T1000 (cell line): ENCODE measurements at regions not wholly inside any gene's neighbourhood (a gene's known extent, or its start where the extent isn't known, plus 50 kb on each side); places are given as distances from the start of the nearest gene placed in this dataset.
"Not testable (repeated sequence)": the region's sequence is repeated elsewhere in the genome, so short reads cannot be mapped to it uniquely, and the experiment has no call there.

Source experiments
- DNase-seq: peaks from one replicate; lab custom pipeline; 2025; ENCODE audit warnings: mixed read lengths; lab: John Stamatoyannopoulos, UW

DNA sequence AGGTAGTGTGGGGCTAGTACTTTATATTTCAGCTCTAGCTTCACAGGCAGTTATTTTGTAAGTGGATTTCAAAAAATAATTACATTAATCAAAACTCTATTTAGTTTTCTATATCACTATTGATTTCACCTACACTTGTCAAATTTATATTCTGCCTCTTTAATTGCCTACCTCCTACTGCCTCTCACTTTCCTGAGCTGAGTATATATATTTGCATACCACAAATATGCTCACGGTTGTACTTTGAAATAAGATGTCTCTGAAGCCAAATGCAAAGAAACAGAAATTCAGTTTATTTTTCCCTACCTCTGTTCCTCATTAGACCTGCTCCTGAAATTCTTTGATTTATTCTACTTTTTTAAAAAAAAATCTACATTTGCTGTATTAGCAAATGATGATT lies 309.3 kb upstream of the TGFBR2 start:
- DNase-seq: no peak

DNA sequence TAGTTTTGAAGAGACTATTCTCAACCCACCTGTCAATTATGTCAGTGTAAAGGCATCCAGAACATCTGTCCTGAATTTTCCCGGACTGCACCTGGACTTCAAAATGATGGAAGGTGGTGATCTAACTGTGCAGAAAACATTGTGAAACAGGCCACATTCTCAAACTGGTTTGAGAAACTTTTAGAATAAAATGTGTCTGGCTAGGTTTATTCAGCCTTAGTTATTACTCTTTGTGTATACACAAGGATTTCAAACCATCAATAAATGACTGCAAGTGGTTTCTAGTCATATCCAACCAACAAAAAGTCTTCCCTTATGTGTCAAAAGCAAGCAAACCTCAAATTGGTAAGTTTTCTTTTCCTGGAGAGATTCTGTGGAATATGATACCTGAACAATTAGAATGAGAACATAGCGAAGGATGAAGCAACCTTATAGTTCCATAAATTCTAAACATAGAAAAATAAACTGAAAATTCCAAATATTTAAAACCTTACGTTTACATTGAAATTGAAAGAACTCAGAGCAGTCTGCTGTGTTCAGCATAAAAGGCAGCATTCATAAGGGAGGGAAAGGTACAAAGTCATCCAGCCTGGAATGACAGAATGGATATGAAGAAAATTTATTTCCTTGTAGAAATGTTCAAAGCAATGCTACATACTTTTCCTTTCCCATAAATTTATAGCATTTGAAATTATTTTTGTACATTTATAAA lies 306.6 kb upstream of the TGFBR2 start:
- DNase-seq: no peak

DNA sequence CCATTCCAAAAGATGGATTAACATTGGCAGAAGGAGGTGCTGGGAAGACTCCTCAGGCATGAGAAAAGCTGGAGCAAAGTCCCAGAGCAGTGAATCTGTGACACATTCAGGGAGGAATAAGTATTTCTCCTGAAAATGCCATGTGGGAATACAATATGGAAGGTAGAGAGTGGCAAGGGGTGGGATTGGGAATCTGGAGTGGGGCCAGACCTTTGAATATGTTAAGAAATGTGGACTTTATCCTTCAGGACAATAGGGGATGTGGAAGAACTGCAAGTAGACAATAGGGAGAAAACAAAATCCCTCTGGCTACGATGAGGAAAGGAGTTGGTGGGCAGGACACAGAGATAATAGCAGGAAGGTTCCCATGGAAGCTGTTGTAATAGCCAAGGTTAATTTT lies 305.6 kb upstream of the TGFBR2 start:
- DNase-seq: no peak

DNA sequence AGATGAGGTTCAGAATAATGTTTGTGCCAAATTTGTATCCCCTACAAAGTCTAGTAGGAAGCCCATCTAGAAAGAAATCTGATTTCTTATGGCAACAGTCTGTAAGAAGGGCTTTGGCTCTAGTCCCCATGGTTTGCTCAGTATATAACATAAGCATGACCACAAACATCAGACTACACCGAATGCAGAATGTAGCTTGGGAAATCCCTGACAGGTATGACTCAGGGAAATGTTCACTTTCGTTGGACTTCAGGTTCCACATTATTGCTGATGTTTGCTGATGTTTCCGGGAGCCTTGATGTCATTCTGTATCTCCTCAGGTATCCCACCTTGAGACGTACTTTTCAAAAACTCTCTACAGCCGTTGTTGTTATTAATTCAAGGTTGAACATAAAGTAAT lies 304.4 kb upstream of the TGFBR2 start:
- DNase-seq: no peak

DNA sequence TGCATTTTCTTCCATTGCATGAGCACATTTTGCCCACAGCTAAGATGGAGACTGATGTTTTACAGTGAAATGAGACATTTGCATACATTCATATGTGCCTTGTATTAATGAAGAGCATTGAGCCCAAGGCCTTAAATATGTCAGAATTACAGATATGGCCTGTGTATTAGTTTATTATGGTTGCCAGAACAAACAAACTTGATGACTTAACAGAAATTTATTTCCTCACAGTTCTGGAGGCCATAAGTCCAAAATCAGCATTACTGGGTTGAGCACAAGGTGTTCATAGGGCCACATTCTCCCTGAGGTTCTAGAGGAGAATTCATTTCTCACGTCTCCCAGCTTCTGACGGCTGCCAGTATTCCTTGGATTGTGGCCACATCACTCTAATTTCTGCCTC lies 302.6 kb upstream of the TGFBR2 start:
- no peak for DNase-seq

DNA sequence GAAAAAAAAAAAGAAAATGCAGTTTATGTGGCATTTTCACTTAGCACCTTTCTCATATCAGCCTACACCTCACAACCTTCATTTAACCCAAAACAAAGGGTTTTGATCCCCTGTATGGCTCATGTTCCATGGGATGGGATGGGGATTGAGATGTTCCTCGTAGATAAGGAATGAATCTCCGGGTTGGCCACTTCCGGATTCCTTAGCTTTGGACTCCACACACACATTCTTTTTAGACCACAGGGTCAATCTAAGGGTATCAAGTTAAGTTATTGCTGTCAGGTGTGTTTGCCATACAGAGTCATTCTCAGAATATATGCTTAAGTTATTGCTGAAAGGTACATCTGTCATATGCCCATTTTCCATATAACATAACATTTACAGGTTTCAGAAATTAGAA lies 301.4 kb upstream of the TGFBR2 start:
- no peak for DNase-seq

DNA sequence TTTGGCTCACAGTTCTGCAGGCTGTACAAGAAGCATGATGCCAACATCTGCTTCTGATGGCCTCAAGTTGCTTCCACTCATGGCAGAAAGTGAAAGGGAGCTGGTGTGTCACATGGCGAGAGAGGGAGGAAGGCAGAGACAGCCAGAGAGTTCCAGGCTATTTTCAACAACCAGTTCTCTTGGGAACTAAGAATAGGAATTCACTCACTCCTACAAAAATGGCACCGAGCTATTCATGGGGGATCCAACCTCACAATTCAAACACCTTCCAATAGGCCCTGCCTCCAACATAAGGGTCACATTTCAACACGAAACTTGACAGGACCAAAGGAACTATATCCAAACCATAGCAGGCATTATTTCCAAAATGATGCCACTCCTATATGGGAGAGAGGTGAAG lies 299.5 kb upstream of the TGFBR2 start:
- no peak for DNase-seq

DNA sequence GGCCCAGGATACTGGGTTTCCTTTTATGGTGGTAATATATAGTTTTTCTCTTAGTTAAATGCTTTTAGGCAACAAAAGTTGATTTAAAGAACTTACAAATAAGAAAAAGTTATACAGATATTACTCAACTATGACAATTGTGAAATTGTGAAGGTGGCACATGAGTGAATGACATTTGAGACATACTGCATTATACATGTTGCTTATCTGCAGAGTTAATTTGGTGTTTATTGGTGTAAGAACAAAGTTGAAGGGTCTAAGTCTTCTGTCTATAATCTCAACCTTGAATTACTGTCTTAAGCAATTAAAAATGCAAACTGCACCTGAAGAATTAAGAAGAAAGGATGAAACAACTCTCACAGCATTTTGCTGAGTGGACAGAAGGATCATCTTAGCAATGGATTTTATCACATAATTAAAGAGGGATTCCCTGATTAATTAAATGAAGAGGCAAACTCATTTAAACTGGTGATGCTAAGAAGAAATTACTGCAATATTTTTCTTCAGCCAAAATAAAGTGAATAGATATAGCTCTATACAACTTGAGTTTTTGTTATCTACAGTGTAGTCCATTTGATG lies 298.9 kb upstream of the TGFBR2 start:
- no peak for DNase-seq

DNA sequence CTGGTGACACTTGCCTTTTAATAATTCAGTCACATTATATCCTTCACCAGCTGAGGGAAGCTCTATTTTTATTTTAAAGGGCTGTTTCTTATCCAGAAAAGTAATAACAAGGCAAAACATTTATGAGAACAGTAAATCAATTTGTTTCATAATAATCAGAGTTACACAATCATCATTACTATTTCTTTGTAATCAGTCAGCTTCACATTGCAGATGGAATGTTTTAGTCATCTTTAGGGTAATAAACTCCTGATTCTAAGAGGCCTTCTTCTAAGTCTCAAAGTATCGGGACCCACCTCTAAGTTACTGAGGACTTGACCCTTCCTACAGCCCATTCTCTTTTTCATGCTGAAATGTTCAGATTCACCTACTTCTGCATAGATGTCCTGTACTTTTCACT lies 298.3 kb upstream of the TGFBR2 start:
- no peak for DNase-seq

DNA sequence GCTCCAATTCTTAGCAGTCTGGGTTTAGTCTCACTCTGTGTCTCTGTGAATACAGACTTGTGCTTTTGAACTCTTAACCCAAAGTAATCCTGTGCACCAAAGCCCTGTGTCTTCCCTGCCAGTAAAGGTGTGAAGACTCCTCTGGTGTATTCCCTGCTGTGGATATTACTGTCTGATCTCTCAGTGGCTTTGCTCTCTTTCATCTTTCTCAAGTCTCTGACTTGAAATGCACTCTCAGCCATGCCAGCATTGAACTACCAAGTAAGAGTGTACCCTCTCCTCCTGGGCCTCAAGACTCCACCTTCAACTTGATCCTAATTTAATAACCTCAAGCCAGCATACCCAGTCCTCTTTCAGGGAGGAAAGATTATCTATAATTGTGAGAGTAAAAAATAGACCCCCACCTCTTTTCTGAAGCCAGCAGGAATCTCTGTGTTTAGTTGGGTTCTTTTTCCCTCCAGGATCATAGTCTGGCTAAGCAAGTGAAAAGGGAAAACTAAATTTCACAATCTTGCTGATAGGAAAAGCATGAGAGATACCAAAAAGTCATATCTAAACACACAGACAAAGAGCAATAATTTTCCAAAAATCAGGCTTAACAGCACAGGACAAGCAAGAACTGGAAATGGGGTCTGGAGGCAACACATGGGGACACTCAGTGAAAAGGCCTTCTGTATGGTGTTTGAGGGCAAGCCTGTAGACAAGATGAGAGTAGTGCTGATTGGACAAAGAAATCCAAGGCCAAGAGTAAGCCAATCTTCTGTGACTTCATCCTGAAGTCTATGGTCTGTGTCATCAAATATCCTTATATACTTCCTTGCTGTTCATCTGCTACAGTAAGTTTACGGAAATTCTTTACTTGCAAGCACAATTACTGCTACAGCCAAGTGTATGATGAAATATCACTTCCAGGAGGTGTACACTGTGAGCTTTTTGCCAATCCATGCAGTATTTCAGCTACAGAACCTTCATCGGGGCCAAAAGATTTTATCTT lies 296.1 kb upstream of the TGFBR2 start:
- no peak for DNase-seq

DNA sequence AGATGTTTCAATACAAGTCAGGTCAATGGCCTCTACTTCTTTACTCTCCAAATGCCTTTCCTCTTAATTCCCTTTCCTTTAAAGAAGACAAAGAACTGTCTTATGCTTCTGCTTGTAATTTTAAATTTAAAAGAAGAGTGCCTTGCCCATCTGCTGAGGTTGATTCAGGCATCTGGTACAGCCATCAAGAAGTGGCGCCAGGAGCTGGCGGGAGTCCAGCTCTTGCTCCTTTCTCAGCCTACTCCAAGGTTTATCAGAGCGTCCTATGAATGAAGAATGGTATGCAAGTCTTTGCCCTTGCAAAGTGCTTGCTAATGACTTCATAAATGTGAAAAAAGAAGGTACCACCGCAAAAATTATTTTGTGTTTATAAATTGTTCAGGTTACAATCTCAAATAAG lies 294.6 kb upstream of the TGFBR2 start:
- no peak for DNase-seq

DNA sequence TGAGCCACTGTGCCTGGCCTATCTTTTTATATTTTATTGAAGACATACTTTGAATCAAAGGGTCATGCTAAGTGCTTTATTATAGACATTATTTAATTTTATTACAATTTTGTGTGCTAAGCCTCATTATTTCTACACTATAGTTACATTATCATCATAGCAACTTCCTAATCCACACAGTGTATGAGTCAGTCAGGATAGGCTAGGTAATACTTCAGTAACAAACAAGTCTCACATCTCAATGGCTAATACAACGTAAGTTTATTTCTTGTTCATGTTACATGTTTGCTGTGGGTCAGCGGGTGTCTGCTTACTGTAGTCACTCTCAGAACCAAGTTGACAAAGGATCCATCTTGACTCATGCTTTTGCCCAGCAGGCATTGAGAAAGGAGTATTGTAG lies 292.6 kb upstream of the TGFBR2 start:
- DNase-seq: no peak

DNA sequence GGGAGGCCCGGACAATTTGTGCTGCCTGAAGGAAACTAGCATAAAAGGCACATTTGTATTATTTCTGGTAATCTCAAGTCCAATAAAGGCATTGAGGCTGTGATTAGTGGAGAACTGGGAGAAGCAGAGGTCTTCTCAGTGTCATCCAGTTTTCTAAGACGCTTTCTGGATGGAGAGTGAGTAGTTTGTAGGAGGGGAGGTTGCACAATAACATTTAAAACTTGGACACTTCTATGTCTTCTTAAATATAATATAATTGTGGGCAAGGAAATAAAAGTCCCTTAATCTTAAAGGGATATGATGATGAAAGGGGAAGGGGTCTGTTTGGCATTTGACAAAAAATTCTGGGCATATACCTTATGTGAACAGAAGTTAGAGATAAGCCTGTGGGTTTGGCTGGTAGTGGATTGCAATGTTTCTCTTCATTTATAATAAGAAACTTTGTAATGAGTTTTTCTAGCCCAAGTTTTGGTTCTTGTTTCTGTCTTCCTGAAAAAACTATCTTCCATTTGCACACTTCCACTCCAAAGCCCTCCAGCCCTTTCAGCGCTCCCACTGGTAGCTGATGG lies 291.6 kb upstream of the TGFBR2 start:
- DNase-seq: no peak

DNA sequence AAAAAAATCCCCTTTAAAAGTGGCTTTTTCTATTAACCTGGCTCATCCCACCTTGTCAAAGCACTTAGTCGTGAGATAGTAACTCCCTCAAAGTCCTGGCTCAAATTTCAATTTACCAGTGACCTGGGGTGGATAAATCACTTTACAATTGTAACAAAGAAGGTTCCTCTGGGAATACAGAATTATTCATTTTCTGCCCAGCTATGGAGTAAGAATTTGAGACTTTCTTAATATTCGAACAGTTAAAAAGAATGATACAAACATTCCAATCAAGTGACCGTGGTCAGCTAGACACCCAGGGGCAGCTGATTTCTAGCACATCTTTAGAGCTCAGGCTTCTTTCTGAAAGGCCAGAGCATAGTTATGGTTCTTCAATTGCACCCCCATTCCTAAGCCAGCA lies 291.0 kb upstream of the TGFBR2 start:
- DNase-seq: no peak

DNA sequence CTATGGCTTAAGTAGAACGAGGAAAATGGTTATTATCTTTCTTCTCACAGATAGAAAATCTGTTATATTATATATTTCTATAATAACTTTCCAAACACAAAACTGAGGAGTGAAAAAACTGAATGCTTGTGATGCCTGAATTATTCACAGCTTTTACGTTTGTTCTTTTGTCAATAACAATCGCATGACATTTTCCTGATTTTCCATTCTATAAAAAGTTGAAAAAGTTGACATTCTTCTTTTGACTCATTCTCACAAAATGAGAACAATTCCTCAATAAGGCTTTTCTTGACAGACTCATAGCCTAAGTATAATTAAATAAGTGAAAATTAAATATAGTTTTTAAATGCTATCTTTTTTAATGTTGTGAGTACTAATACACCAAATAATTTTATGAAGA lies 288.8 kb upstream of the TGFBR2 start:
- no peak for DNase-seq

DNA sequence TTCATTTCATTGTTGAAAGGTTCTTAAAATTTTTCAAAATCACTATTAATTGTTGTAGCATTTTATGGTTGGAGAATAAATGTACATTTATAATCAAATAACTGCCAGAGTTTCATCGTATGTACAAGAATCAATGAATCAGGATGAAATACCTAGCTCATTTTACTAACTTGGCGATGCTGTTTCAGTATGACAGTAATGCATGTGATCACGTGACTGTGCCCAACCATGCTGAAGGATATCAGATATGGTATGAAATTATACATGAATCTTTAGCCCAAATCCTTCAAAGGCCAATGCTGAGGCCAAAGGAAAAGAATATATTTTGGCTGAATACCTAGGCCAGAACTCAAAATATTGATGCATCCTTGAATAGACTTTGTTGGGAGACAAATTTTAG lies 288.3 kb upstream of the TGFBR2 start:
- DNase-seq: no peak

DNA sequence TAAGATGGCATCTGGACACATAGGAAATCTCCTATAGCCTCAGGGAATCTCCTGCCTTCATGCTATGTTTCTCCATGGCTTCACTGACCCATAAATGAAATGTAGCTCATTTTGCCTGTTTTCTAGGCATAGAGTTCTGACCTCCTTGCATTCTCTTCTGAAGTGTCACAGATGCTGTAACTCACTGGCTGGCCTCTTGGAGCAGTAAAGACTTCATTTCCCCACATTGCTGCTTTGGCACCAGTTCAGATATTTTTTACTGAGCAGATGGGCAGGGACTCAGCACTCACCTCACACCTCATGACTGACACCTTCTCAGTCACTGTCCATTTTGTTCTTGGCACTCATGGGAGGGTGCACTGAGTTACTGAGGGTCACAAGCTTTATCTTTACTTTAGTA lies 286.7 kb upstream of the TGFBR2 start:
- no peak for DNase-seq

DNA sequence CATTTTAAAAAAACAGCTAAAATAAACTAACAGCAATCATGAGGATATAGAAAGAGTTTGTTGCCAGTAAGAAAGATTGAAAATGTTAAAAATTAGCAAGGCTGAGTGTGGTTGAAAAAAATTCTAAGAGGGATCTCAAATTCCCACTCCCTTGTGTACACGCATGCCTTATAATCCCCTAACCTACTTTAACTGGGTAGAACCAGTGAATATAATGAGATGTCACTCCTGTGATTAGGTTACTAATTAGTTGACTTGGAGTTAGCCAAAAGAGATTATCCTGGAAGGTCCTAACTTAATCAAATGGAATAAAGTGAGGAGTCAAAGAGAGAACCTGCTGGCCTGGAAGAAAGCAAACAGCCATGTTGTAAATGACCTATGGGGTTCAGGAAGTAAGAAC lies 286.0 kb upstream of the TGFBR2 start:
- DNase-seq: no peak

DNA sequence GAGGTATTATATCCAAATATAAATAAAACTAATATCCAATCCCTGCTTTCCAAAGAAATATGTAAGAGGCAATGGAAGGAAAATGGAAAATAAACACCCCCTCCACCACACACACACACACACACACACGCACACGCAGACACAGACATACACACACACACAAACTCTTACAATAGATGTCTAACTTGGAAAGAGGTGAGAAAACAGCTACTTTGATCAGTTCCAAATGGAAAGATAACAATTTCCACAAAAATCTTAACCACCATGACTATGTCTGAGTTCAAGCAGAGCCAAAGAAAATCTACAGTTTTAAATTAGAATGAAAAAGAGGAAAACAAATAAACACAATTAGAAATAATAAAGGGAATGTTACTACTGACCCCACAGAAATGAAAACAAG lies 285.3 kb upstream of the TGFBR2 start:
- no peak for DNase-seq

DNA sequence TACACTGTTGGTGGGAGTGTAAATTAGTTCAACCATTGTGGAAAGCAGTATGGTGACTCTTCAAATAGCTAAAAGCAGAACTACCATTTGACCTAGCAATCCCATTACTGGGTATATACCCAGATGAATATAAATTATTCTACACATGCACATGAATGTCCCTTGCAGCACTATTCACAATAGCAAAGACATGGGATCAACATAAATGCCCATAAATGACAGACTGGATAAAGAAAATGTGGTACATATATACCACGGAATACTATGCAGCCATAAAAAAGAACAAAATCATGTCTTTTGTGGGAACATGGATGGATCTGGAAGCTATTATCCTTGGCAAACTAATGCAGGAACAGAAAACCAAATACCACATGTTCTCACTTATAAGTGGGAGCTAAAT lies 282.8 kb upstream of the TGFBR2 start:
- DNase-seq: not testable (repeated sequence)

DNA sequence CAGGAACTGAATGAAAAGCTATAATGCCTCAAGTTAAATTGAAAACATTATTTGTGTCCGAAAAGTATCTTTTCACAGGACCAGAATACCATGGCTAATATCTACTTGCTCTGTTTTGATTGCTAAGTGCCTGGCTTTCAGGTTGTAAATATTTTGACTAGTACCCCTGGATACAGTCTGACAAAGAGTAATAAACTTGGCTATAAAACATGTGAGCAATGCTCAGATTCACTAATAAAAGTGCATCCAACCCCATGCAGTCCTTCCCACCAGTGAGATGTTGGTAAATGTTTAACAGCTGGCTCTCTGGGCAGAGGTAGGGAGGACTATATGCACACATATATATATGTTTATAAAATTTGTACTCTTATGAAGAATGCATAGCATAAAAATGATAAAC lies 281.8 kb upstream of the TGFBR2 start:
- peak; percentile 25 for DNase-seq

DNA sequence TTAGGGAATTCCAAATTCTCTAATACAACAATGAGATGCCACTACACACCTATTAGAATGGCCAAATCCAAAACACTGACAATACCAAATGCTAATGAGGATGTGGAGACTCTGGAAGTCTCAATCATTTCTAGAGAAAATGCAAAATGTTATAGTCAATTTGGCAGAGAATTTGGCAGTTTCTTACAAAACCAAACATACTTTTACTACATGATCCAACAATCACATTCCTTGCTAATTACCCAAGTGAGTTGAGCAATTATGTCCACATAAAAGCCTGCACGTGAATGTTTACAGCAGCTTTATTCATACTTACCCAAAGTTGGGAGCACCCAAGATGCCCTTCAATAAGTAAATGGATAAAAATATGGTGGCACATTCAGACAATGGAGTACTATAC lies 278.4 kb upstream of the TGFBR2 start:
- DNase-seq: not testable (repeated sequence)

DNA sequence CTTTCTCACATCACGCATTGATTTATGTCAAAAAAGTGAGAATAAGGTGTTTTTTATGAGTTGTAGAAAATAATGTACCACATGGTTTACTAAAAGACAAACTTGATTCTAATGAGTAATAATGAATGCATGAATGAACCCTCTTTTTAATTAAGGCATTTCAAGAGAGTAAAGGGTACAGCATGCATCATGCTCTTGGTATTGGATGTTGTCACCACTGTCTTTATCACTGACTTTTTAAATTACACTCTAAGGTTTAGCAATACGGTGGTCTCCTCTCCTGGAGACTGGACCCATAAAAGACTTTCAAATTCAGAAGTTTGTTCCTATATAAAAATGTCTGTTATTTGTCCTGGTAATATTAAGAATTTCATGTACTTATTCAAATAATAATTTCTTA lies 277.5 kb upstream of the TGFBR2 start:
- DNase-seq: not testable (repeated sequence)
